GM13976 (cell line): ENCODE measurements at regions not wholly inside any gene's neighbourhood (a gene's known extent, or its start where the extent isn't known, plus 50 kb on each side); places are given as distances from the start of the nearest gene placed in this dataset.

Experiments used
- DNase-seq: peaks from one replicate; pipeline ENCODE4 v3.0.0; 2012; ENCODE audit warnings: low spot score
- in situ Hi-C: fragments of 300-500 bp; cut with MboI; formaldehyde crosslinking; loops from one replicate; pipeline ENCODE4 v1.12.0; 2022; ENCODE audit warnings: low sequenced_read_pairs, mixed read lengths, inconsistent platforms; ENCODE audit not compliant: unreplicated experiment
- TF ChIP-seq, protein P1 (sequence below): IDR thresholded peaks from 2 replicates; pipeline ENCODE4 v1.5.1; 2012; ENCODE audit warnings: borderline replicate concordance, mild to moderate bottlenecking; ENCODE audit not compliant: insufficient read depth; ENCODE audit errors: extremely low read depth, missing control alignments, control extremely low read depth

DNA sequence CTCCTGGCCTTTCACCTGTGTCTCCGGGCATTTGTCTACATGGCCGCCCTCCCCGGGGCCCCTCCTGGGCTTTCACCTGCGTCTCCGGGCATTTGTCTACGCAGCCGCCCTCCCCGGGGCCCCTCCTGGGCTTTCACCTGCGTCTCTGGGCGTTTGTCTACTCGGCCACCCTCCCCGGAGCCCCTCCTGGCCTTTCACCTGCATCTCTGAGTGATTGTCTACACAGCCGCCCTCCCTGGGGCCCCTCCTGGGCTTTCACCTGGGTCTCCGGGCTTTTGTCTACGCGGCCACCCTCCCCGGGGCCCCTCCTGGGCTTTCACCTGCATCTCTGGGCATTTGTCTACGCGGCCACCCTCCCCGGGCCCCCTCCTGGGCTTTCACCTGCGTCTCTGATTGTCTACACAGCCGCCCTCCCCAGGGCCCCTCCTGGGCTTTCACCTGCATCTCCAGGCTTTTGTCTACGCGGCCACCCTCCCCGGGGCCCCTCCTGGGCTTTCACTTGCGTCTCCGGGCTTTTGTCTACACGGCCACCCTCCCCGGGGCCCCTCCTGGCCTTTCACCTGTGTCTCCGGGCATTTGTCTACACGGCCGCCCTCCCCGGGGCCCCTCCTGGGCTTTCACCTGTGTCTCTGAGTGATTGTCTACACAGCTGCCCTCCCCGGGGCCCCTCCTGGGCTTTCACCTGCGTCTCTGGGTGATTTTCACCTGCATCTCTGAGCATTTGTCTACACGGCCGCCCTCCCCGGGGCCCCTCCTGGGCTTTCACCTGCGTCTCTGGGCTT is 68.0 kb upstream of the GALNT9 start:
- TF ChIP-seq, protein P1, sequence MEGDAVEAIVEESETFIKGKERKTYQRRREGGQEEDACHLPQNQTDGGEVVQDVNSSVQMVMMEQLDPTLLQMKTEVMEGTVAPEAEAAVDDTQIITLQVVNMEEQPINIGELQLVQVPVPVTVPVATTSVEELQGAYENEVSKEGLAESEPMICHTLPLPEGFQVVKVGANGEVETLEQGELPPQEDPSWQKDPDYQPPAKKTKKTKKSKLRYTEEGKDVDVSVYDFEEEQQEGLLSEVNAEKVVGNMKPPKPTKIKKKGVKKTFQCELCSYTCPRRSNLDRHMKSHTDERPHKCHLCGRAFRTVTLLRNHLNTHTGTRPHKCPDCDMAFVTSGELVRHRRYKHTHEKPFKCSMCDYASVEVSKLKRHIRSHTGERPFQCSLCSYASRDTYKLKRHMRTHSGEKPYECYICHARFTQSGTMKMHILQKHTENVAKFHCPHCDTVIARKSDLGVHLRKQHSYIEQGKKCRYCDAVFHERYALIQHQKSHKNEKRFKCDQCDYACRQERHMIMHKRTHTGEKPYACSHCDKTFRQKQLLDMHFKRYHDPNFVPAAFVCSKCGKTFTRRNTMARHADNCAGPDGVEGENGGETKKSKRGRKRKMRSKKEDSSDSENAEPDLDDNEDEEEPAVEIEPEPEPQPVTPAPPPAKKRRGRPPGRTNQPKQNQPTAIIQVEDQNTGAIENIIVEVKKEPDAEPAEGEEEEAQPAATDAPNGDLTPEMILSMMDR: no peak
- in situ Hi-C loops: no loop called here
- no peak for DNase-seq

DNA sequence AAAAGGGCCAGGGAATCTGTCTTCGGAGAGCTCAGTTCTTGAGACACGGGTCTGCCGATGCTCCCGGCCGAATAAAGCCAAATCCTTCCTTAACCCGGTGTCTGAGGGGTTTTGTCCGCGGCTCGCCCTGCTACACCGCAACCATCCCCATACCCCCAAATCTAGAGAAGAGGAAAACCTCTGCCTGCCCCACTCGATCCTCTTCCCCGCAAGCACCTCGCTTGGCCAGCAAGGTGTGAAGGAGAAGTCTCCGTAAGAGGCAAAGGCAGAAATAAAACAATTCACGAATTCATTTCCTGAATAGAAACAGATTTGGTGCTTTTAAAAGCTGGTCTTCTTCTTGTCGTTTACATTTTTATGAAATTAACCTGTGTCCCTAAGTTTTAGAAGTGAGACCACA is 67.3 kb upstream of the GALNT9 start:
- no peak for DNase-seq
- in situ Hi-C loops: no loop called here
- TF ChIP-seq, protein P1: no peak

DNA sequence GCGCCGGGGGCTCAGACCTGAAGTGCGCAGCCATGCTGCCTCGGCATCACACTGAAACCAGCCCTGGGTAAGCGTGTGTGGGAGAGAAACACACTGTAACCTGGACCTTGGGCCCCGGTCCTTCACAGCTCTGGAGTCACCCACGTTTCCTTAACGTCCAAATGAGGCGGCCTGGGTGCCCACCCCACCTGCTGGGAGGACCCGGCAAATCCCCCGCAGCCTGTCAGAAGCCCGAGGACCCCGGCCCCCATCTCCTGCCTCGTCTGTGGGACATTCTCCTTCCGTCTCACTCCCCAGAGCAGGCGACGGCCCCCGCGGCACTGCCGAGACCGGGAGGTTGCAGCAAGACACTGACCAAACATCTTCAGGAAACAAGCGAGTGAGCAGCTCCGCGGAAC is 66.5 kb upstream of the GALNT9 start:
- TF ChIP-seq, protein P1: no peak
- DNase-seq: no peak
- in situ Hi-C loops: no loop called here

DNA sequence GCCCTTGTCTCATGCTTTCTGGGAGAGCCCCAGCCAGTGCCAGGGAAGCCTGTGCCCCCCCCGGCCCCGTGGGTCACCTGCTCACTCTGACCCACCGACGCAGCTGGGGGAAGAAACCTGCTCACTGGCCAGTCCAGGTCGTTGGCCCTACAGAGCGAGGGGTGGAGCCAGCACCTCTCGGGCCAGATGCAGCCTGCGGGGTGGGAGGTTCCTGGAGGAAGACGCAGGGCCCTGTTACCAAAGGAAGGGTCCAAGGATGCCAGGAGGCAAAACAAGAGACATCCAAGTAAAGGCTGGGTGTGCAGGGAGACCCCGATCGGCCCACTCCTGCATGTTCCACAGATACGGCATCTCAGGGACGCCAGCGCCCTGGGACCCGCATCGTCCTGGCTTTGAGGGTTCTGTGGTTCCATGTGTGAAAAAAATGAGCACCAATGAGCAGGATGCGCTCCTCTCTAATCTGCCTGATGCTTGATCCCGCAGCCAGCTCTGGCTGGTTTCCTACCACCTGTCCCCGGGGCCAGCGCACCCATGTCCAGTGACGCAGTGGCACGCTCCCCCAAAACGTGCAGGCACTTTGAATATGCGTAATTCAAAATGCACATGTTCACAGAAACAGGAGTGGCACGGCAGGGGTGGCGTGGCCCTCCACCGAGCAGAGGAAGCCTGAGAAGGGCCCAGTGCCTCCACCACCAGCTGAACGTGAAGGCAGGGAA is 66.0 kb upstream of the GALNT9 start:
- TF ChIP-seq, protein P1: no peak
- in situ Hi-C loops: no loop called here
- DNase-seq: no peak

DNA sequence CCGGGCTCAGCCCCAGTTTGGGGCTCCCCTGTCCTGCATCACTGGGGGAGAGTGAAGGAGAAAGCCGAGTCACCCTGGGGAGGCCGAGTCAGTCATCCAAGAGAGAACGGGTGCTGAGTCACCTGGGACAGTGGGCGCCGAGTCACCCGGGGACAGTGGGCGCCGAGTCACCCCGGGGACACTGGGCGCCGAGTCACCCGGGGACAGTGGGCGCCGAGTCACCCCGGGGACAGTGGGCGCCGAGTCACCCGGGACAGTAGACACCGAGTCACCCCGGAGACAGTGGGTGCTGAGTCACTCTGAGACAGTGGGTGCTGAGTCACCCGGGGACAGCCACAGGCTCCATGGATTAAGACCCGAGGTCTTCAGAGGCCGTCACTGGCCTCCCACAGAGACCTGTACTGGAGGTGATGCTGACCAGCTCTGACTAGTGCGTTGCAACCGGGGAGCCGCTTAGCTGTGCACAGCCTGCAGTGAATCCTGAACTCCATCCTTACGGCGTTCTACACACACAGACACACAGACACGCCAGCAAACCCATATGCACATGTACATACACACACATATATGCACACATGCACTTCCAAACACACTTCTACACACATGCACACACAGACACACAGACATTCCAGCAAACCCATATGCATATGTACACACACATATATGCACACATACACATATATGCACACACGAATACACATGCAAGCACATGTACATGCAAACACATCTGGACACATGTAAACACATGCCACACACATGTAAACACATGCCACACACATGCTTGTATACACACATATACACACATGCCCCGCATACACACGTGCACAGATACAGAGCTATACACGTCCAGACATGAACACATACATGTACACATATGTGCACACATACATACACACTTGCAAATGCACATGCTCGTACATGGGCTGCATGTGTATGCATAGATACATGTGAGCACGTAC is 64.9 kb upstream of the GALNT9 start:
- DNase-seq: no peak
- TF ChIP-seq, protein P1: no peak
- in situ Hi-C loops: no loop called here

DNA sequence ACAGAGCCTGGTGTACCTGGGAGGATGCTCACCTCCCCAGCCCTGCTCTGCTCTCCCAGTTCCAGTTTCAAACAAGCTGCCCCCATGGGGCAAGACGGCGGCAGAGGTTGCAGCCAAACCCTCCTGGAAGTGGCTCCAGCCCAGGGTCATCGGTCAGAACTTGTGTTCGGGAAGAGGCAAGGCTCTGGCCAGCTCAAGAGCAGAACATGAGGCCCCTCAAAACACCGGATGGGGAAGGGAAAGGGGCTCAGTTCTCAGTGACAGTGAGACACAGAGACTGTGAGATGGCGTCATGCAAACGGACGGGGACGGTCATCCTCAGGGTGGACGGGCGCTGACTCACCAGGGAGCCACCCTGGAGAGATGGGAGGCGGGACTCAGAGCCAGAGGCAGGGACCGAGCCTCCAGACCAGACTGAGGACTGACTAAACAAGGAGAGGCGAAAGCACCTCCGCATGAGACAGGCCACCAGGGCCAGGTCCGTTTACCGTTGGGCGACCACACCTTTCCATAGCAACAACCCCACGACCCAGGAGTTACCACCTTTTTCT is 63.9 kb upstream of the GALNT9 start:
- in situ Hi-C loops: no loop called here
- DNase-seq: no peak
- TF ChIP-seq, protein P1: no peak
